ENCODE measurements at regions not wholly inside any gene's neighbourhood (a gene's known extent, or its start where the extent isn't known, plus 50 kb on each side); places are given as distances from the start of the nearest gene placed in this dataset.

DNA sequence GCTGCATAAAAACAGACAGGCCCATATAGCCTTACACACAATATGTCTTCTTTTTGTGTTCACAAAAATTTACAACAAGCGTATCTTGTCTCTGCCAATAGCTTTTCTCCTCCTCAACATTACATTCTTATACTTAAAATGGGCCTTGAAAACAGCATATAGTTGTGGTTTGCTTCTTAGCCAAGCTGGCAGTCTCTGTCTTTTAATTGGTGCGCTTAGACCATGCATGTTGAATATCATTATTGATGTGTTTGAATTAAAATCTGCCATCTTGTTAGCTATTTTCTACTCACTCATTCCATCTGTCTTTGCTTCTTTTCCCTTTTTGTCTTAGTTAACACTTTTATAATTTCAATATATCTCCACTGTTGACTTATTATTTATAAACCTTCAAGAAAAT lies 76.4 kb downstream of the ING1 start:
- Mint-ChIP-seq H3K4me3 (no peak overlapping the region), H3K4me1 (no peaks in the 10 kb centered on the region), H3K9me3 (peaks cover 27% of the 10 kb centered on the region), H3K36me3 (ENCODE audit: low read depth) (peaks cover 3% of the 10 kb centered on the region), H3K27me3 (peaks cover 8% of the 10 kb centered on the region), H3K27ac (no peak overlapping the region)
- ChIA-PET POLR2A (no interaction called here), CTCF (no interaction called here)
- DNase-seq (no peak), ATAC-seq (ENCODE audit: low read depth) (no peak)
- TF ChIP-seq, protein P1, sequence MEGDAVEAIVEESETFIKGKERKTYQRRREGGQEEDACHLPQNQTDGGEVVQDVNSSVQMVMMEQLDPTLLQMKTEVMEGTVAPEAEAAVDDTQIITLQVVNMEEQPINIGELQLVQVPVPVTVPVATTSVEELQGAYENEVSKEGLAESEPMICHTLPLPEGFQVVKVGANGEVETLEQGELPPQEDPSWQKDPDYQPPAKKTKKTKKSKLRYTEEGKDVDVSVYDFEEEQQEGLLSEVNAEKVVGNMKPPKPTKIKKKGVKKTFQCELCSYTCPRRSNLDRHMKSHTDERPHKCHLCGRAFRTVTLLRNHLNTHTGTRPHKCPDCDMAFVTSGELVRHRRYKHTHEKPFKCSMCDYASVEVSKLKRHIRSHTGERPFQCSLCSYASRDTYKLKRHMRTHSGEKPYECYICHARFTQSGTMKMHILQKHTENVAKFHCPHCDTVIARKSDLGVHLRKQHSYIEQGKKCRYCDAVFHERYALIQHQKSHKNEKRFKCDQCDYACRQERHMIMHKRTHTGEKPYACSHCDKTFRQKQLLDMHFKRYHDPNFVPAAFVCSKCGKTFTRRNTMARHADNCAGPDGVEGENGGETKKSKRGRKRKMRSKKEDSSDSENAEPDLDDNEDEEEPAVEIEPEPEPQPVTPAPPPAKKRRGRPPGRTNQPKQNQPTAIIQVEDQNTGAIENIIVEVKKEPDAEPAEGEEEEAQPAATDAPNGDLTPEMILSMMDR (IDR thresholded peaks at IDR 0.05), result no peak
- intact Hi-C loops (cut with micrococcal nuclease), result no loop called here

DNA sequence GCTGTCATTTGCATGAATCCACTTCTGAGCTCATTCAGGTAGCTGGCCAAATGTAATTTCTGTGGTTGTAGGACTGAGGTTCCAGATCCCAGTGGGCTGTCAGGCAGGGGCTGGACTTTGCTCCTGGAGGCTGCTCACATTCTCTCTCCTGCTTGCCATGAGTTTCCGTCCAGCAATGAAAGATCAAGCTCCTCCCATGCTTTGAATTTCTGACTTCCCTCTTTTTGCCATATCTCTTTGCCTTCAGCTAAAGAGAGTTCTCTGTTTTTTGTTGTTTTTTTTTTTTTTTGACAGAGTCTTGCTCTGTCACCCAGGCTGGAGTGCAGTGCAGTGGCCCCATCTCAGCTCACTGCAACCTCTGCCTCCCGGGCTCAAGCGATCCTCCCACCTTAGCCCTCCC lies 76.9 kb downstream of the ING1 start:
- Mint-ChIP-seq H3K27me3 (peaks cover 7% of the 10 kb centered on the region), H3K4me3 (no peak overlapping the region), H3K9me3 (peaks cover 27% of the 10 kb centered on the region), H3K4me1 (no peaks in the 10 kb centered on the region), H3K36me3 (ENCODE audit: low read depth) (peaks cover 3% of the 10 kb centered on the region), H3K27ac (no peak overlapping the region)
- no peak for DNase-seq
- TF ChIP-seq, protein P1 (IDR thresholded peaks at IDR 0.05), result no peak
- POLR2A ChIA-PET, result no interaction called here
- ATAC-seq (ENCODE audit: low read depth), result no peak
- CTCF ChIA-PET, result no interaction called here
- intact Hi-C loops (cut with micrococcal nuclease), result no loop called here

- Mint-ChIP-seq H3K36me3 (ENCODE audit: low read depth) (peaks cover 3% of the 10 kb centered on the region), H3K4me1 (no peaks in the 10 kb centered on the region), H3K27ac (no peak overlapping the region), H3K9me3 (peaks cover 25% of the 10 kb centered on the region), H3K27me3 (peaks cover 24% of the 10 kb centered on the region), H3K4me3 (no peak overlapping the region)
- ATAC-seq (ENCODE audit: low read depth) (no peak), DNase-seq (no peak)
- TF ChIP-seq, protein P1 (IDR thresholded peaks at IDR 0.05), result no peak
- POLR2A ChIA-PET, result no interaction called here
- CTCF ChIA-PET, result no interaction called here
- intact Hi-C loops (cut with micrococcal nuclease), result no loop called here
These were observed 80.7 kb downstream of the ING1 start for GRCh38 chr13:110794209-110794608.

GRCh38 chr13:110797230-110797877 lies 83.9 kb downstream of the ING1 start:
- intact Hi-C loops (cut with micrococcal nuclease), result no loop called here
- TF ChIP-seq, protein P1 (IDR thresholded peaks at IDR 0.05), result no peak
- no peak for DNase-seq
- peaks cover 3% of the 10 kb centered on the region for H3K36me3 Mint-ChIP-seq (ENCODE audit: low read depth)
- no peak for ATAC-seq (ENCODE audit: low read depth)
- POLR2A ChIA-PET, result no interaction called here
- peaks cover 37% of the 10 kb centered on the region for H3K27me3 Mint-ChIP-seq
- H3K9me3 Mint-ChIP-seq, result peaks cover 8% of the 10 kb centered on the region
- no peak overlapping the region for H3K4me3 Mint-ChIP-seq
- H3K27ac Mint-ChIP-seq, result no peak overlapping the region
- no peaks in the 10 kb centered on the region for H3K4me1 Mint-ChIP-seq
- CTCF ChIA-PET, result no interaction called here

DNA sequence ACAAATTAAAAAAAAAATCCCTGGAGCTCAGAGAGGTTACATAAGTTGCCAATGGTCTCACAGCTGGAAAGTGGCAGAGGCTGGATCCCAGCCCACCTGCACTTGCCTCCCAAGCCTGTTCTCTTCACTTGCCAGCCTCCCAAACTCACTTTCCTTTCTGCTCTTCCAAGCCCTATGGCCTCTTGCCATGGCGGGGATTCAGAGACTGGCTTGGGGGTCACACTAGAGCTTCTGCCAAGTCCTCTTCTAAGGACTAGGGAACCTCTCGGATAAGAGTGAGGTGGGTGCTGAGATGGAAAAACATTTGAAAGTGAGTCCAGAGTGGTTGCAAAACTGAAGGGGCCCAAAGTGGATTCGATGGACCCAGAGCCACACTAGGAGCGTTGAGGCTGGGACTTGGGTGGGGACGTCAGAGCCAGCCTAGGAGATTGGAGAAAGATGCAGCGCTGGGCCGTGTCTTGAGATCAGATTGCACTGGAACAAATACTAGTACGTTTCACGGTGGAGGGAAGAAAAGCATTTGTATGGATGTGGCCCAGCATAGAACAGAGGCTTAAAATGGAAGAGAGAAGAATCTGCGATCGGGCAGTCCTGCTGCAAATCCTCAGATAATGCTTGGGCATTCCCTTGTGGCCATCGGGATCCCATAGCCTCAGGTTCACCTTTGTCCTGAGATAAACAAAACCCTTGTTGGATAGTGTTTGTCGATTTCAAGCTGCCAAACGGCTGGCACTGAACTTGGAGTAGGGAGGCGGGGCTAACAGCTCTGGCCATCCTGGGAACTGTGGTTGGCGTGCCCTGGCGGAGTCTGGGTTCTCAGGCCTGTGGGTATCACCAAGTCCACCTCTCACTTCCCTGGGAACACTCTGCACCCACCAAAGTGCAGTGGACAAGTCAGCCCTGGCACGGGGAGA lies 84.8 kb downstream of the ING1 start:
- DNase-seq (no peak), ATAC-seq (ENCODE audit: low read depth) (no peak)
- ChIA-PET POLR2A (no interaction called here), CTCF (no interaction called here)
- intact Hi-C loops (cut with micrococcal nuclease), result no loop called here
- TF ChIP-seq, protein P1 (IDR thresholded peaks at IDR 0.05), result no peak
- no peaks in the 10 kb centered on the region for H3K36me3 Mint-ChIP-seq (ENCODE audit: low read depth)
- peaks cover 37% of the 10 kb centered on the region for H3K27me3 Mint-ChIP-seq
- H3K4me3 Mint-ChIP-seq, result no peak overlapping the region
- H3K27ac Mint-ChIP-seq, result no peak overlapping the region
- no peaks in the 10 kb centered on the region for H3K4me1 Mint-ChIP-seq
- peaks cover 4% of the 10 kb centered on the region for H3K9me3 Mint-ChIP-seq

Data from activated B cell treated with CpG ODN at 0.5 μM for 24 hours (primary cell).